ENCODE measurements at regions not wholly inside any gene's neighbourhood (a gene's known extent, or its start where the extent isn't known, plus 50 kb on each side); places are given as distances from the start of the nearest gene placed in this dataset.

- no peaks in the 10 kb centered on the region for H3K36me3 ChIP-seq (ENCODE audit: control insufficient read depth, insufficient read depth, low read length)
- POLR2A ChIA-PET: interaction anchor here (0.6 kb wide), 1 partner anchor 664 kb away, joined by 3 read pairs; no protein-coding TSS in a partner anchor
- in situ Hi-C loops (cut with HindIII; ENCODE audit: low pct_unique_long_range_greater_than_20kb, low sequenced_read_pairs): no loop called here
- ATAC-seq (no peak), DNase-seq (ENCODE audit: low read depth, low spot score) (no peak)
- no peaks in the 10 kb centered on the region for H3K4me1 ChIP-seq (ENCODE audit: control insufficient read depth, insufficient read depth, low read length)
- intact Hi-C loops (cut with micrococcal nuclease; ENCODE audit: unreplicated experiment): no loop called here
- TF ChIP-seq CTCF (IDR thresholded peaks at IDR 0.05) (no peak), POLR2AphosphoS5 (IDR thresholded peaks at IDR 0.05; ENCODE audit: low read depth, low read length) (no peak), REST (IDR thresholded peaks at IDR 0.05; ENCODE audit: insufficient read depth in 1 of 2, low read depth in 2 of 2, low read length in 1 of 2) (no peak), TCF7L2 (IDR thresholded peaks at IDR 0.05; ENCODE audit: low read depth, low read length) (no peak), SIN3A (IDR thresholded peaks at IDR 0.05; ENCODE audit: borderline replicate concordance, insufficient read depth, low read depth, low read length) (no peak)
- H3K27ac ChIP-seq (ENCODE audit: low read length): no peak overlapping the region
- H3K9me3 ChIP-seq (ENCODE audit: control insufficient read depth, insufficient read depth, low read depth, low read length): no peaks in the 10 kb centered on the region
- peaks cover 3% of the 10 kb centered on the region for H3K27me3 ChIP-seq (ENCODE audit: control insufficient read depth, insufficient read depth, low read length)
- no peak overlapping the region for H3K4me3 ChIP-seq (ENCODE audit: low read depth in 2 of 2, low read length in 2 of 2)
- CTCF ChIA-PET: interaction anchor here (1.0 kb wide), 1 partner anchor 13 kb away, joined by 4 read pairs; no protein-coding TSS in a partner anchor
- no TSS peak for BruUV-seq (replicated peaks)
Measured at GRCh38 chr3:13762906-13763305, 117.0 kb downstream of the WNT7A start.

- POLR2A ChIA-PET: no interaction called here
- in situ Hi-C loops (cut with HindIII; ENCODE audit: low pct_unique_long_range_greater_than_20kb, low sequenced_read_pairs) (no loop called here), intact Hi-C loops (cut with micrococcal nuclease; ENCODE audit: unreplicated experiment) (no loop called here)
- no peak for TF ChIP-seq SIN3A (IDR thresholded peaks at IDR 0.05; ENCODE audit: borderline replicate concordance, insufficient read depth, low read depth, low read length)
- TF ChIP-seq TCF7L2 (IDR thresholded peaks at IDR 0.05; ENCODE audit: low read depth, low read length): no peak
- TF ChIP-seq REST (IDR thresholded peaks at IDR 0.05; ENCODE audit: insufficient read depth in 1 of 2, low read depth in 2 of 2, low read length in 1 of 2): no peak
- no peak for TF ChIP-seq POLR2AphosphoS5 (IDR thresholded peaks at IDR 0.05; ENCODE audit: low read depth, low read length)
- TF ChIP-seq CTCF (IDR thresholded peaks at IDR 0.05): no peak
- BruUV-seq (replicated peaks): no TSS peak
- ATAC-seq: no peak
- CTCF ChIA-PET: no interaction called here
- H3K36me3 ChIP-seq (ENCODE audit: control insufficient read depth, insufficient read depth, low read length): no peaks in the 10 kb centered on the region
- H3K9me3 ChIP-seq (ENCODE audit: control insufficient read depth, insufficient read depth, low read depth, low read length): no peaks in the 10 kb centered on the region
- no peak for DNase-seq (ENCODE audit: low read depth, low spot score)
- no peaks in the 10 kb centered on the region for H3K4me1 ChIP-seq (ENCODE audit: control insufficient read depth, insufficient read depth, low read length)
- no peak overlapping the region for H3K27ac ChIP-seq (ENCODE audit: low read length)
- no peak overlapping the region for H3K4me3 ChIP-seq (ENCODE audit: low read depth in 2 of 2, low read length in 2 of 2)
- H3K27me3 ChIP-seq (ENCODE audit: control insufficient read depth, insufficient read depth, low read length): no peaks in the 10 kb centered on the region
Measured at GRCh38 chr3:13750731-13751130, 129.1 kb downstream of the WNT7A start.
